ENCODE measurements at regions not wholly inside any gene's neighbourhood (a gene's known extent, or its start where the extent isn't known, plus 50 kb on each side); places are given as distances from the start of the nearest gene placed in this dataset.

DNA sequence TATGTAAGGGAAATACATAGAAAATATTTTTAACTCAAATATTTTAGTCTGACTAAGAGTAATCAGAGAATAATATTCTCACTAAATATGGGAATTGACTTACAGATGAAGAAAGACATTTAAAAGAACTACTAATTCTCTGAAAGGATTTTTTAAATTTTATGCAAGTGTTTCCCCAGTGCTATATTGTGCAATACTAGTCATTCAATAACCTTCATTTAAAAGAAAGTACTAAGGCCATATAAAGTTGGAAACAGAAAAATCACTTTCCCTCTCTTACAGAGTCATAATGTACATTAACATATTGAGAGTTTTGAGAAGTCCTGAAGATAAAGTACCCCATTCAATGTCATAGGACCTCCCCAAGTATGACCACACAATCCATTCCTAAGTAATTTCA, 584.6 kb upstream of the ACVR2A start:
- CTCF ChIA-PET = no interaction called here
- Histone ChIP-seq H4K20me1 (ENCODE audit: insufficient read depth) (no peaks in the 10 kb centered on the region), H3K9ac (ENCODE audit: low read length) (no peak overlapping the region), H2AFZ (ENCODE audit: low read depth, low read length, poor library complexity, severe bottlenecking) (no peak overlapping the region), H3K9me2 (ENCODE audit: insufficient read depth) (no peaks in the 10 kb centered on the region), H3K27ac (ENCODE audit: low read depth, low read length) (no peak overlapping the region), H3K9me3 (ENCODE audit: control insufficient read depth in 1 of 2, insufficient read depth in 1 of 2, low read depth in 1 of 2, low read length in 2 of 2) (no peaks in the 10 kb centered on the region), H3K79me2 (ENCODE audit: insufficient read depth, low read length) (no peaks in the 10 kb centered on the region), H3K4me2 (ENCODE audit: low read length) (no peak overlapping the region), H3K27me3 (ENCODE audit: insufficient read depth, low read length) (no peaks in the 10 kb centered on the region), H3K4me1 (ENCODE audit: control insufficient read depth in 1 of 2, insufficient read depth in 2 of 2, low read length in 2 of 2) (no peaks in the 10 kb centered on the region), H3K4me3 (replicated peaks in 1 of 2; ENCODE audit: low read depth in 1 of 2, low read length in 2 of 2) (no peak overlapping the region), H3K36me3 (ENCODE audit: control insufficient read depth in 1 of 2, insufficient read depth in 2 of 2, low read length in 2 of 2) (no peaks in the 10 kb centered on the region)
- RAD21 ChIA-PET (ENCODE audit: low non-redundant PET in 1 of 2, low total read pairs in 2 of 2, uncharacterized antibody in 2 of 2, unreplicated experiment in 2 of 2) = no interaction called here
- TF ChIP-seq FOSL1 (IDR thresholded peaks at IDR 0.05; ENCODE audit: low read depth) = no peak
- no peak for TF ChIP-seq EZH2phosphoT487 (IDR thresholded peaks at IDR 0.05; ENCODE audit: borderline replicate concordance)
- TF ChIP-seq CBX3 (IDR thresholded peaks at IDR 0.05; ENCODE audit: low read depth) = no peak
- TF ChIP-seq, protein P1, sequence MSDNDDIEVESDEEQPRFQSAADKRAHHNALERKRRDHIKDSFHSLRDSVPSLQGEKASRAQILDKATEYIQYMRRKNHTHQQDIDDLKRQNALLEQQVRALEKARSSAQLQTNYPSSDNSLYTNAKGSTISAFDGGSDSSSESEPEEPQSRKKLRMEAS (IDR thresholded peaks at IDR 0.05) = no peak
- TF ChIP-seq ZFX (IDR thresholded peaks at IDR 0.05) = no peak
- TF ChIP-seq CEBPB (IDR thresholded peaks at IDR 0.05; ENCODE audit: low read depth) = no peak
- BruUV-seq (replicated peaks) = no TSS peak
- DNase-seq (ENCODE audit: low read depth, low spot score) (no peak), ATAC-seq (no peak)
- intact Hi-C loops (cut with micrococcal nuclease) = no loop called here
- POLR2A ChIA-PET = no interaction called here

DNA sequence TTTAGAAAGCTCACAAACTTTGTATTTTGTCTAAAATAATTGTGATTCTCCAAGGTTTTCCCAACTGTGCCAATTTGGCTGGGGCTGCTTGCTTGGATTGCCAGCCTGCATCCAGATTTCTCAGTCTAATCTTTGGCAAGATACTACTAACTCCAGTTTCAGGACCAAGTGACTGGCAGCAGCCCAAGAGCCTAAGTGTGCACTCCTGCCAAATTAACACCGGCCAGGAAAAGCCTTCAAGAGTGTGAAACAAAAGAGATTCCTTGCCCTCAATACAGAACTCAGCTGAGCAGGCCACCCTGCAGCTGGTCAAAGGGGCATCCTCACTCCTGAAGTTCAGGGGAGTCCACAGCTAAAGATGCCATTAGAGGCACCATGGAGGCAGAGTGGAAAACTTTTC, 589.0 kb upstream of the ACVR2A start:
- POLR2A ChIA-PET = no interaction called here
- no peaks in the 10 kb centered on the region for H3K4me1 ChIP-seq (ENCODE audit: control insufficient read depth in 1 of 2, insufficient read depth in 2 of 2, low read length in 2 of 2)
- TF ChIP-seq YY1 (IDR thresholded peaks at IDR 0.05; ENCODE audit: extremely low read depth, insufficient replicate concordance, low read depth, low read length) (no peak), CEBPB (IDR thresholded peaks at IDR 0.05; ENCODE audit: low read depth) (no peak), SRF (IDR thresholded peaks at IDR 0.05; ENCODE audit: low read depth) (no peak), TCF7L2 (IDR thresholded peaks at IDR 0.05; ENCODE audit: borderline replicate concordance, extremely low read depth, insufficient read depth, insufficient read length) (no peak), ELF1 (IDR thresholded peaks at IDR 0.05; ENCODE audit: borderline replicate concordance, low read depth) (no peak), POLR2AphosphoS5 (IDR thresholded peaks at IDR 0.05; ENCODE audit: low read depth, low read length) (no peak), ZFX (IDR thresholded peaks at IDR 0.05) (no peak), SIN3A (IDR thresholded peaks at IDR 0.05; ENCODE audit: low read depth) (no peak), CBX3 (IDR thresholded peaks at IDR 0.05; ENCODE audit: low read depth) (no peak), ZNF274 (IDR thresholded peaks at IDR 0.05; ENCODE audit: low read depth, low read length) (no peak), RAD21 (IDR thresholded peaks at IDR 0.05; ENCODE audit: low read depth) (no peak)
- TF ChIP-seq, protein P1 (IDR thresholded peaks at IDR 0.05) = no peak
- TF ChIP-seq, protein P2, sequence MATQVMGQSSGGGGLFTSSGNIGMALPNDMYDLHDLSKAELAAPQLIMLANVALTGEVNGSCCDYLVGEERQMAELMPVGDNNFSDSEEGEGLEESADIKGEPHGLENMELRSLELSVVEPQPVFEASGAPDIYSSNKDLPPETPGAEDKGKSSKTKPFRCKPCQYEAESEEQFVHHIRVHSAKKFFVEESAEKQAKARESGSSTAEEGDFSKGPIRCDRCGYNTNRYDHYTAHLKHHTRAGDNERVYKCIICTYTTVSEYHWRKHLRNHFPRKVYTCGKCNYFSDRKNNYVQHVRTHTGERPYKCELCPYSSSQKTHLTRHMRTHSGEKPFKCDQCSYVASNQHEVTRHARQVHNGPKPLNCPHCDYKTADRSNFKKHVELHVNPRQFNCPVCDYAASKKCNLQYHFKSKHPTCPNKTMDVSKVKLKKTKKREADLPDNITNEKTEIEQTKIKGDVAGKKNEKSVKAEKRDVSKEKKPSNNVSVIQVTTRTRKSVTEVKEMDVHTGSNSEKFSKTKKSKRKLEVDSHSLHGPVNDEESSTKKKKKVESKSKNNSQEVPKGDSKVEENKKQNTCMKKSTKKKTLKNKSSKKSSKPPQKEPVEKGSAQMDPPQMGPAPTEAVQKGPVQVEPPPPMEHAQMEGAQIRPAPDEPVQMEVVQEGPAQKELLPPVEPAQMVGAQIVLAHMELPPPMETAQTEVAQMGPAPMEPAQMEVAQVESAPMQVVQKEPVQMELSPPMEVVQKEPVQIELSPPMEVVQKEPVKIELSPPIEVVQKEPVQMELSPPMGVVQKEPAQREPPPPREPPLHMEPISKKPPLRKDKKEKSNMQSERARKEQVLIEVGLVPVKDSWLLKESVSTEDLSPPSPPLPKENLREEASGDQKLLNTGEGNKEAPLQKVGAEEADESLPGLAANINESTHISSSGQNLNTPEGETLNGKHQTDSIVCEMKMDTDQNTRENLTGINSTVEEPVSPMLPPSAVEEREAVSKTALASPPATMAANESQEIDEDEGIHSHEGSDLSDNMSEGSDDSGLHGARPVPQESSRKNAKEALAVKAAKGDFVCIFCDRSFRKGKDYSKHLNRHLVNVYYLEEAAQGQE (IDR thresholded peaks at IDR 0.05; ENCODE audit: low read depth) = no peak
- TF ChIP-seq, protein P3, sequence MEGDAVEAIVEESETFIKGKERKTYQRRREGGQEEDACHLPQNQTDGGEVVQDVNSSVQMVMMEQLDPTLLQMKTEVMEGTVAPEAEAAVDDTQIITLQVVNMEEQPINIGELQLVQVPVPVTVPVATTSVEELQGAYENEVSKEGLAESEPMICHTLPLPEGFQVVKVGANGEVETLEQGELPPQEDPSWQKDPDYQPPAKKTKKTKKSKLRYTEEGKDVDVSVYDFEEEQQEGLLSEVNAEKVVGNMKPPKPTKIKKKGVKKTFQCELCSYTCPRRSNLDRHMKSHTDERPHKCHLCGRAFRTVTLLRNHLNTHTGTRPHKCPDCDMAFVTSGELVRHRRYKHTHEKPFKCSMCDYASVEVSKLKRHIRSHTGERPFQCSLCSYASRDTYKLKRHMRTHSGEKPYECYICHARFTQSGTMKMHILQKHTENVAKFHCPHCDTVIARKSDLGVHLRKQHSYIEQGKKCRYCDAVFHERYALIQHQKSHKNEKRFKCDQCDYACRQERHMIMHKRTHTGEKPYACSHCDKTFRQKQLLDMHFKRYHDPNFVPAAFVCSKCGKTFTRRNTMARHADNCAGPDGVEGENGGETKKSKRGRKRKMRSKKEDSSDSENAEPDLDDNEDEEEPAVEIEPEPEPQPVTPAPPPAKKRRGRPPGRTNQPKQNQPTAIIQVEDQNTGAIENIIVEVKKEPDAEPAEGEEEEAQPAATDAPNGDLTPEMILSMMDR (IDR thresholded peaks at IDR 0.05 in 2 of 3, conservative IDR thresholded peaks at IDR 0.05 in 1 of 3; ENCODE audit: borderline replicate concordance in 1 of 3, insufficient read depth in 1 of 3, low read depth in 2 of 3, low read length in 2 of 3) = no peak

More for the DNA sequence above, 589.0 kb upstream of the ACVR2A start:
- intact Hi-C loops (cut with micrococcal nuclease) = no loop called here
- H3K4me3 ChIP-seq (replicated peaks in 1 of 2; ENCODE audit: low read depth in 1 of 2, low read length in 2 of 2) = no peak overlapping the region
- DNase-seq (ENCODE audit: low read depth, low spot score) = no peak
- no peaks in the 10 kb centered on the region for H3K27me3 ChIP-seq (ENCODE audit: insufficient read depth, low read length)
- ChIA-PET CTCF (no interaction called here), RAD21 (ENCODE audit: low non-redundant PET in 1 of 2, low total read pairs in 2 of 2, uncharacterized antibody in 2 of 2, unreplicated experiment in 2 of 2) (no interaction called here)
- H3K27ac ChIP-seq (ENCODE audit: low read depth, low read length) = no peak overlapping the region
- no peak overlapping the region for H3K9ac ChIP-seq (ENCODE audit: low read length)
- H2AFZ ChIP-seq (ENCODE audit: low read depth, low read length, poor library complexity, severe bottlenecking) = no peak overlapping the region
- no peak for ATAC-seq
- no peak overlapping the region for H3K4me2 ChIP-seq (ENCODE audit: low read length)
- no TSS peak for BruUV-seq (replicated peaks)
- no peaks in the 10 kb centered on the region for H3K9me2 ChIP-seq (ENCODE audit: insufficient read depth)
- no peaks in the 10 kb centered on the region for H3K36me3 ChIP-seq (ENCODE audit: control insufficient read depth in 1 of 2, insufficient read depth in 2 of 2, low read length in 2 of 2)
- H4K20me1 ChIP-seq (ENCODE audit: insufficient read depth) = no peaks in the 10 kb centered on the region
- H3K9me3 ChIP-seq (ENCODE audit: control insufficient read depth in 1 of 2, insufficient read depth in 1 of 2, low read depth in 1 of 2, low read length in 2 of 2) = 0 out of 4 replicates have a peak, but pooled peaks cover 0 to 3% of the 10 kb centered on the region in 2 experiments
- no peaks in the 10 kb centered on the region for H3K79me2 ChIP-seq (ENCODE audit: insufficient read depth, low read length)
